Stimulated activated CD4-positive, alpha-beta T cell treated with anti-CD3 and anti-CD28 coated beads, Interleukin-4, amount 100 ng/mL, for 24 hours (primary cell): ENCODE measurements at regions not wholly inside any gene's neighbourhood (a gene's known extent, or its start where the extent isn't known, plus 50 kb on each side); places are given as distances from the start of the nearest gene placed in this dataset.

ENCODE experiments used
- DNase-seq: peaks from one replicate; pipeline ENCODE4 v3.0.0-alpha.2; 2020

DNA sequence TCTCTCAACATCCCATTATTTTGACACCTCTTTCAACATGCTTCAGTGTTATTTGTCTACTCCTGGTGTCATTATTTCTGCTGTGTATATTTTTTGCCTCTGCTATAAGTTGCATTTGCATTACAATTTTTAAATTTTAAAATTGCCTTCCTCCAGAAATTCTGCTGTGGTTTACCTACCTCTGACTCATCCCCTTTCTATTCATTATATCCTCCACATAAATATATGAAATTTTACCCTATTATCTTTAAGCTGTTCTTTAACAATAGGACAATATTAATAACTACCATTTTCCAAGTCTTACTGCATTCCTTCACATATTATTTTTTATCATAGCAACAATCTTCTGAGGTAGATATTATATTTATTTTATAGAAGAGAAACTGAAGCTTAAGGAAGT is 178.1 kb upstream of the NRIP1 start:
- no peak for DNase-seq

DNA sequence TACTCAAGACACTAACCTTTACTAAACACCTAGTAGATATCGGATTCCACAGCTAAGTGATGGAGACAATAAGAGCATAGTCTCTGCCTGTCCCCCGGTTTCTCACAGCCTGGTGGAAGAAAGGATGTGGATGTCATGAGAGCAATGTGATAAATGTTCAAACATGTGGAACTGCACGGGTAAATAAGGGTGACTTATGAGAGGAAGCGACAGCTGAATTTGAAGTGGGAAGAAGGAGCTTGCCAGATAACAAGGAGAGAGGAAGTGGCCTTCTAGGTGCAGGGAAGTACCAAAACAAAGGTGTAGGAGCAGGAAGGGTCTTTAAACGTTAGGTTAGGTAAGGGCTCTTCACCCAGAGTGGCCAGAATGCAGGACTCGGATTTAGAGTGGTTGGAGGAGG is 178.6 kb upstream of the NRIP1 start:
- no peak for DNase-seq

DNA sequence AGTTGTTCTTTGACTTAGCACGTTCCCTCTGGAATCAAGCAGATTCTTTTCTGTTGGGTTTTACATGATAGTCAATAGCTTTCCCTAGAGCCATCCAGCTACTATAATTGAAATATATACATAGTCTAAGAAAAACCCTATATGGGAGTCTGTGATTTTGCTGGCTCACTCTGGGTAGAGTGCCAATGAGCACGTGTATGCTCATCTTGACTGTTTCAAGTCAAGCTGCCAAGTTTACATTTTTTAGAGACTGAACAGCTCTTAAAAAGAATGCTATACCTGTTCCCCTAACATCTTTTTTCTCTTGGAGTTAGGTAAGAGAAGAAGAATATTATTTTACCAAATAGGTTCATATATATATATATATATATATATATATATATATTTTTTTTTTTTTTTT is 182.8 kb upstream of the NRIP1 start:
- no peak for DNase-seq

DNA sequence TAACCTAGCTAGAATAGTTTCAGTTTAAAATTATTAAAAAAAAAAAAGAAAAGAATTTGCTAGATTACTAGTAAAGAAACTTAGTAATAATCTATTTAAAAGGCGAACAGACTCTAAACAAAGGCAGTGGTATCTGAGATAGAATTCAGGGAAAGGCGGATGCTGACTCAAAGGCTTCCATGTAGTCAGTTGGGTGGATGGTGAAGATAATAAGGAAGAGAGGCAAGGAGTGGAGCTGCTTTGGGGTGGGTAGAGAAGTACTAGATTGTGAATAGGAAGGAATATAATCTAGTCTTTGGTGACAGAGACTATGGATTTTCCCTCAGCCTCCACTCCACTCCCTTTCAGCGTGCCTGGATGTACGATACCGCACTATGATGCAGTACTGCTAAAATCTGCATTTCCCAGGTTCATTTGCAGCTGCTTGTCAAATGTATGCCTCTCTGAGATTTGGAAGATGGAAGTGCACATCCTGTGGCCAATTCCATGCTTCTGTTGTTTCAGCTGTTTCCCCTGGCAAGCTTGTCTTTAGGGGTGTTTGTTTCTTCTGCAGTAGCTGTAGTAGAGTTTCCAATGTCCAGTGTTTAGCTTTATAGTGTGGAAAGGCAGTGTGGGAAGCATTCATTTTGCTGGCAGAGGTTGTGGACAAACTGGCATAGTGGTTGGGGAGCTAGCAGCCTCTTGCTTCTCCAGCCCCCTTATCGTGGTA is 184.6 kb upstream of the NRIP1 start:
- DNase-seq = no peak

DNA sequence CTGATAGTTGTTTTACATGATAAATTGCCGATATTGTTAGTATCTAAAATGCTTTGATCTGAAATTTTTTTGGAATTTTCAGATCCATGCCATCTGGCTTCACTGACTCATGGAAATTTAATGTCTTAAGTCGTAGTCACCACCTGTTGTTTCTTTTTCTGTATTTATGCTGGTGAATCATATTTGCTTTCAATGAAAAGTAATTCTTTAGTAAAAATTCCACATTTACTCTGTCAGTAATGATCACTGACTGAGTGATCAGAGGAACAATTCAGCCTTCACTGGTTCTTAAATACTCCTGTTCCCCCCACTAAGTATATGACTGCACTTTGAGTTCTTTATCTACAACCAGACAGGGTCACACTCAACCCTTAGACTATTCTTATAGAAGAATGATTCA is 185.6 kb upstream of the NRIP1 start:
- DNase-seq = no peak

DNA sequence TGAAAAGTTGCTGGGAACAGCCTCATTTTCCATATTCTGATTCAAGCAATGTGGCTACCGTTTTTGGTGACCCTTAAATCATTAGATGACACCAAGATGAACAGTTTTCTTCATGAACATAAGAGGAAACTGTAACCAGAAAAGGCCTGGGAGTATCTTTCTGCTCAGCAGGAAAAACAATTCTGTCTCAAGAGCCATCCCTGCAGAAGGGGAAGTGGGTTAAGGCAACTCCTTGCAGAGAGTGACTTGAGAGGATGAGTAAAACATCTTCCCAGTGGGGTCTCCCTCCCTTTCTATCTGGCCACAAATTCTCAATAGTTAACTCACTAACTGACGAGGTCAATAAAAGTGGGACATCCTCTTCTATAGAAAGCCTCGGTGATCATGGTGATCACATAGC is 187.6 kb upstream of the NRIP1 start:
- DNase-seq = no peak

DNA sequence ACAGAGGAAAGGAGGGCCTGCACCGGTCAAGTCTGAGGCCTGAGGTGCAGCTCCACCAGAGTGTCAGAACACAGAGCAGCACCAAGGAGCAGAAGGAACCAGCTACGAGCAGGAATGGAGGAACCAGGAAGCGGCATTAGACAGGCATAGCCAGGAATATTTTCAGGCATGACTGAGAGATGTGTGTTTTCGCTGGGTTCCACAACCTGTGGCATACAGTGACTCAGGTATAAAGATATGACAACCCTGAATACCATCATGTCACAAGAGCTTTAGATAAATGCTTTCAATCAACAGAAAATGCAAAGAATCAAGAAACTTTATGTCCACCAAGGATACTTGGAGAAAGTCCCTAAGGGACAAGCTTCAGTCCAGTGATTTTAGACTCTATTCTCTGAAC is 189.3 kb upstream of the NRIP1 start:
- no peak for DNase-seq

DNA sequence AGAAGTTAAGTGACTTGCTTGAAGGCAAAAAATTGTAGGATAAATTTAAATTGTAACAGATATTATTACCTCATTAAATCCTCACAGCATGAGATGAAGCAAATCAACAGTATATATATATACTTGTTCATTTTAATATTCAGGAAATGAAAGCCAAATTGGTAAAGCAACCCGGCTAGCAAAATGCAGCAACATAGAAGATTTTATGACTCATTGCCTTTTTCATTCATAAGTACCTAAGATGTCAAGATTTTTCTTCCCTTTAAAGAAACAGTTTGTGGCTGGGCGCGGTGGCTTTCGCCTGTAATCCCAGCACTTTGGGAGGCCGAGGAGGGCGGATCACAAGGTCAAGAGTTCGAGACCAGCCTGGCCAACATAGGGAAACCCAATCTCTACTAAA is 190.5 kb upstream of the NRIP1 start:
- DNase-seq = no peak

DNA sequence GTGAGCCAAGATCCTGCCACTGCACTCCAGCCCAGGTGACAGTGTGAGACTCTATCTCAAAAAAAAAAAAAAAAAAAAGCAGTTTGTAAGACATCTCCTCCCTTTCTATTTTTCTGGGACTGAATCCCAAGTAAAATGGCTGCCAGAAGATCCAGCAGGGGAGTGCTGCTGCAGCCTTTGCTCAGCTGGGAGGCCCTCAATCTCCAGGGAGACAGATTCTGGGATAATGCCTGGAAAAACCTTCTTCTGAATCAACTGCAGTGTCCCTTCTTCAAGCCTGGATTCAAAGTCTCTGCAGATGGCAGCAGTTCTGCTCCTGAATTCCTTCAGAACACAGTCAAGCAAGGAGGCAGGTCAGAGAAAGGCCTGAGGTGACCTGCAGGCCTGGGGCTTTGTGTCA is 191.0 kb upstream of the NRIP1 start:
- DNase-seq = no peak

DNA sequence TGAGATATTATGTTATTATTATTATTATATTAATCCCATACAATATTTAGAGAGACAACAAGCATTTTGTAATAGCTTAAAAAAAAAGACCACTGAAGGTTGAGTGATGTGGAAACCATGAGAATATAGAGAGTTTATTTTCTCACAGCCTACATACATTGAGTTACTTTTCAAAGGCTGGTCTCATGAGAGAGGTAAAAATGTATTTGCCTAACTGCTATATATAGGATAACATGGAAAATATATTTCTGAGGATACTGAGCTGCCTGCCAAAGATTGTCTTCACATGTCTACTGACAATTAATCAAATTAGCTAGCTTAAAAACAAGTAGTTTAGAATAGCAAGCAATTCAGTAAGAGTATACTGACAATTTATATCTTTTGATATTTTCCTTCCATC is 192.2 kb upstream of the NRIP1 start:
- DNase-seq = no peak

DNA sequence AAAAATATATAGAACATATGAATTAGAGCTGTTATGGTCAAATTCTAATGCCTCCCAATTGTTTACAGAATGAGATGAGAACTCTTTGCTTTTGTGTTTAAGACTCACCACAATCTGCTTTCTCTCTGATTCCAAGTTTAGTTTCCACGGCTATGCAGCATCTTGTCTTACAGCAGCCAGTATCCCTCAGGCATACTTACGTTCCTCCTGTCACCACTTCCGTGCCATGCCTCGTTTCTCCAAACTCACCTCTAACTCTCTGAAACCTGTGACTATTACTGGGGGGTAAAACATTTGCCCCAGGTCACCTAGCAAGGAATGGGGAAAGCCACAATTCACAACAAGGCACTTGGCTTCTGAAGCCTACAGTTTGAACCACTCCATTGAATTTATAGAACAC is 192.8 kb upstream of the NRIP1 start:
- DNase-seq = no peak

DNA sequence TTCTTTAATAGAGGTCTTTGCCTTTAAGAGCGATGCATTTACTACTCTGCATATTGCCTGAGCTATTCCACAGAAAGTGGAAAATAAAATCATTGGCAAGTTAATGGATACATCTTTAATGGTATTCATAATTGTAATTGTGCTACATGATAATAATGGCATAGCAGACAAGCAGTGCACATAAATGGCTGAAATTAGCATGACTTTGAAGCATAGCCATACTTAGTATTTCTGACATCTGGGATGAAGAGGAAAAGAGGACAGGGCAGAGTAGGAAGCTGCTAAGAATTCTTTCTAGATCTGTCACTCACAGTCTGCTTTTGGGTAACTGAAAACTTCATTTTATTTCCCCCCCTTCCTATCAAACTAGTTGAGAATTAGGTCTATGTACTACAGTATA is 195.0 kb upstream of the NRIP1 start:
- DNase-seq = no peak

DNA sequence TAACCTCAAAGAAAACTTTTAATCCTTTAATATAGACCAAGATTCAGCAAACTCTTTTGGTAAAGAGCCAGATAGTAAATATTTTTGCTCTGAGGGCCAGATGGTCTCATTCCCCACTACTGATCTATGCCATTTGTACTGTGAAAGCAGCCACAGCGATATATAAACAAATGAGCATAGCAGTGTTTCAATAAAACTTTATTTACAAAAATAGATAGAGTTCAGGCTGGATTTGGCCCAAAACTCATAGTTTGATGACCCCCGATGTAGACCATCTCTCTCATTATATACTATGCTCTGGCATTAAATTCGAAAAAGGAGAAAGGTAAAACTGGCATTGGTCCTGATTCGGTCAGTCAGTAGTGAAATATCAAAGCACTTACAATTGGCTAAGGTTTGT is 195.8 kb upstream of the NRIP1 start:
- no peak for DNase-seq

DNA sequence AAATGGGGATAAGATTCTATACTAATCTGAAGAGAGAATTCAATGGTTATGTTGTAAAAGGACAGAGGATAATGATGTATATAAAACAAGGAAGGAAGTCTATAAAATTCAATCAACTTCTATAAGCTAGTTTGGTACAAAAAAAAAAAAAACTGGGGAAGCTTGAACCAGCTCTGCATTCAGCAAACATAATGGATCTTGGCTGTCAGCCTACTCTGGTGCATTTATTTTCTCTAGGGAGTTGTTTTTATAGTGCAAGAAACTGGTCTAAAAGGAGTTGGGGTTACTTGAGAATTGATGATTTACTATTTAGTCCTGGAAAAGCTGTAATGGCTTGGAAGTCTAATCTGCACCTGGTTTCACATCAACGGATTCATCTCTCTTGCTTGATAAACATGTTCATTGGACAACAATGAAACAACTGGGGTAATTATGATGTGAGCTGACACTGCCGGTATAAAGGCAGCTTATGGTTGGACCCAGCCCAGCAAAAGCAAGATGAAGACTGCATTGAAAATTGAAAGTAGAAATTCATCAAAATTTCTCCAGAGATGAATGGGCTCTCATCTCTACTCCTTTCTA is 199.4 kb upstream of the NRIP1 start:
- no peak for DNase-seq

DNA sequence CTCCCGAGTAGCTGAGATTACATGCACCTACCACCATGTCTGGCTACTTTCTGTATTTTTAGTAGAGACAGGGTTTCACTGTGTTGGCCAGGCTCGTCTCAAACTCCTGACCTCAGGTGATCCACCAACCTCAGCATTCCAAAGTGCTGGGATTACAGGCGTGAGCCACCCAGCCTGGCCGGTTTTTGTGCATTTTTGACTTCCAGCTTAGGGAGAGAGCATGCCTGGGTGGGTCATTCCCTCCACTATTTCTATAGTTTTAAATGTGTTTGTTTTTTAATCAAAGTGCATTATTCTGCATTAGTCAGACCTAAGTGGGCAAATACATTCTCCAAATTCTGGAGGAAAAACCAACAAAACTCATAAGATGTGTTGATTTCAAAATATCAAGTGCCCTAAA is 207.4 kb upstream of the NRIP1 start:
- DNase-seq = no peak

DNA sequence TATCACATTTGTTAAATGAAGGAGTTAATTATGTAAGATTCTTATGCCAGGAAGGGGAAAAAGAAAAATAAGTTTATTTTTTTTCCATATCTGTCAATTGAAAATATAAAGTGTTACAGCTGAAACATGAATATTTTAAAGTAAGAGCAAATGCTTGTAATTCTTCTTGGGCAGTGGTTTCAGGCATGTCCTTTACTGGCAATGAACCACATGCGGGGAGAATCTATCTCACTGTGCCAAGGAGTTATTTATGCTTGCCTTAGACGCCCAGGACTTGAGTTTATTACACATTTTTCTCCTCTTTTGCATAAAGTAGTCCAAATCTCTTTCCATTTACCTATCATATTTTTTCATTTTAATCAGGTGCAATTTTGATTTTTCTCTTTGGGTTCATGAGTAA is 207.8 kb upstream of the NRIP1 start:
- no peak for DNase-seq

DNA sequence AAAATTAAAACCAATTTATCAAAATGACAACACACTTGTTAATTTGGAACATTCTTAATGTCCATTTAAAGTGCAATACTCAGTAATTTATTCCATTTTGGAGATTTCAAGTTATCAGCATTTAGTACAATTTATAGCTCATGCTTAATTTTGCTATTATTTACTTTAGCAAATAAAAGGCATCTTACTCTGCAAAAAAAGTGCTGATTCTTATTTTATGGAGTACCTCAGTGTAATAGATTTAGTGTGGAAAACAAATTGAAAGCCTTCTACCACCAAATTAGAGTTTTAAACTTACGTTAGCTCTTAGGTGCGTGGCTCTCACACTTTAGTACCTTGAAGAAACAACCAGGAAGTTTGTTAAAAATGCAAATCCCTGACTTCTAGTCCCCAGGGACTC is 208.4 kb upstream of the NRIP1 start:
- no peak for DNase-seq

DNA sequence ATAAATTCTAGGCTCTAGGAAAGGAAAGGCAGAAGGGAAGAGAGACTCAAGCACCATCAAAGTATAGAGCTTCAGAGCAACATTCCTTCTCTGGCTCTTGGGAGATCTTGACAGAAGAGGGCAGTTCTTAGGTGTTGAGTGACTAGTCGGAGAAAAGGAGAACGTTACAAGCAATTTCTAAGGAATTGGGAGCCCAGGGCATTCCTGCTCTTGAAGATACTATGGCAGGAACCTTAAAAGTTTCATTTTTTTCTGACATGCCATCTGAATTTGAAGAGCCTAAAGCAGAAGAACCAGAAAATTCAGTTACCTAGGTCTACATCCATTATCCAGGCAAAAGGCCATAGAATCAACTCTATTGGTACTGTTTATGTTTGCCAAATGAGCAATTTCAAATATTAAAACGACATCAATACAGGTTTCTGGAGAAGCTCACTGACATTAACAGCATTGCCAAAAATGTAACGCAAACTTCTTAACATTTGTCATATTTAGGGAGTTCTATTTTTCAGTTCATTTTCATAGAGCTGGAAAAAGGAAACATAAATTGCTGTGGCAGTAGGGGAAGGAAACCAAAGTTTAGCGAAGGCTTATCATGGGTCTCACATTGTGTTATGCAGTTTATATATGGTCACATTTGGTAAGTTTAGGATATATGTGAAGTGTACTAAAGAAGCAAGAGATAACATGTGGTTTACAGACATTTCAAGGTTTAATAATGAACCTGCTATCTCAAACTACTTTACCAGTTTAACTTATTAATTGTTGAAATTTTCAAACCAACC is 210.1 kb upstream of the NRIP1 start:
- no peak for DNase-seq

DNA sequence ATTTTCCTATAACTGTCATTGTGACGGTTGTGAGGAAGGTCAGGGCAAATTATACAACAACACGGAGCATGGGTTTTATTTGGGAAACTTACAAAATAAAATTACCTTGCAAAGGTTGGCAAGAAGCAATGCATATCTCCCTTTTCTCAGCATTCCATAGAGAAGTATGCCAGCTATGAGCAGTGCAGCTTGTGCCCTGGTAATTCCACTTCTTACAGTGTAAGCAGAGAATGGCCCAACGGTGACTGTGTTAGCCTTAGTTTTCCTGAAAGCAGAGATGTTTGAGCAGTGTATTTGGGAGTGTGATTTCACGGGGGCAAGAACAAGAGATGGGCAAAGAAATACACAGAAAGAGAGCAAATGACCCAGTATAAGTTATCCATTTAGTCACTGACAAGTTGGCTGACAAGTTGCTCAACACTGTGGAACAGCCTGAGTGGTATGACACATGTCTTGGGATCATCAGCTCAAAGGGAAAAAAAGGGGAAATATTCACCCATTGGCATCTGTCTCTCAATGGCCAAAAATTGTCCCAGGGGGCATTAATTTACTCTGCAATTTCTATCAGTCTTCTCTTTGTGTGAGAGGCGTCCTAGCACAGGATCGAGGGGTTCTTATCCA is 210.9 kb upstream of the NRIP1 start:
- DNase-seq = no peak

DNA sequence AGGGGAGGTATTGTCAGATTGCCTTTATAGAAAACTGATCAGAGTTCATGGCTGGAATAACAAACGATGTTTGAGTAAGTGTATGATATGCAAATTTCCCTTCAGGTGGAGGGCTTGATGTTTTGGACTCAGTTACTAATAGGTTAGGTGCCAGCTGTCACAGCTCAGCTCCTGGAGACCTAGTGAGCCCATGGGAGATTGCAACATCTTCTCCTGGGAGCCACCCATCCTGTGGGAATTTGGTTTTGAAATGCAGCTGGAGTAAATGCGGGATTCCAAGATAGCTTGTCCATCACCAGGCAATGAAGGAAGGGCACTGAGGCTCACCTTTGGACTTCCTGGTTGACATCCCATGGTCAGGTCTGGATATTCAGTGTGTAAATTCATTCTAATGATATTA is 211.4 kb upstream of the NRIP1 start:
- DNase-seq = no peak

DNA sequence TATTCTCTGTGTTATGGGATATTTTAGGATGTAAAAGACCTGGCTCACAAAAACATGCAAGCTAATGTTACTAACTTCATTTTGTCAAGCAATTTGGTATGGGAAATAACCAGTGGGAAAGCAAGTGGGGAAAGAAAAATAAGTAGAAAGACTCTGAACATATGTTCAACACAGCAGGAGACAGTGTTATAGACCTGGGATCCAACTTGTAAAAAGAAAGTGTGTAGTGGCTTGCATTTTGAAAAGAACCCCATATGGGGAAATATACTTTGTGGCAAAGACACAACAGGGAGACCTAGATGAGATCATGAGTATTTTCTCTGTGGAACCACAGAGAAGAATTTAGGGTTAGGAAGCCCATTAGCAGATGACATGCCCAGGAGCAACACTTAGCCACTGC is 212.7 kb upstream of the NRIP1 start:
- DNase-seq = no peak

DNA sequence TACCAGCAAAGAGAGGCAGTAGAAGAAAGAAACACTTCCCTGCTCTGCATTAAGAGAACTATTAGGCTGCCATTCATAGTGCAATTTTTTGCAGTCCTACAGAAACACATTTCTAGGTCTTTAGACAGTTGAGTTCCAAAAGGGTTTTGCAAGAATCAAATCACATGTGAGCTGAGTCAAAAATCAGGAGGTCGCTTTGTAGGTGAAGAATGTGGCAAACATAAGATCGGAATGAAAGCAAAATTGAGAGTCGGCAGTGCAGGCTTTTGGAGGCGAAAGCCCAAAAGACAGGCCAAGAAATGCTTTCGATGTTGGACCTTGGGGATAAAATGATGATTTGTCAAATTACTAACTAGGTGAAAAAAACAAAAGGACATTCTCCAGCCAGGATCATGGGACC is 213.5 kb upstream of the NRIP1 start:
- no peak for DNase-seq

DNA sequence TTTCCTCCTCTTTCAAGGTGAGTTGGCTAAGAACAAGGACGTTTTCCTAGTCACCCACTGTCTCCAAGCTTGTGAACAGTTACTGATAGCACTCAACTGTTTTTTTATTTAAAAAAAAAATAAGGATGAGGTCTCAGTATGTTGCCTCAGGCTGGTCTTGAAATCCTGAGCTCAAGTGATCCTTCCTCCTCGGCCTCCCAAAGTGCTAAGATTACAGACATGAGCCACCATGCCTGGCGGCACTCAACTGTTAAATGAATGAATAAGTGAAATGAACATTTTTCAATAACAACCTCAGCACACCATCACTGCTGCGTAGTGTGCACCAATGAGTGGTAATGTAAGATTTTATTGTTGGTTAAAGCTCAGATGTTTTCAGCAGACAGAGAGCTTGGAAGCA is 214.1 kb upstream of the NRIP1 start:
- DNase-seq = no peak

DNA sequence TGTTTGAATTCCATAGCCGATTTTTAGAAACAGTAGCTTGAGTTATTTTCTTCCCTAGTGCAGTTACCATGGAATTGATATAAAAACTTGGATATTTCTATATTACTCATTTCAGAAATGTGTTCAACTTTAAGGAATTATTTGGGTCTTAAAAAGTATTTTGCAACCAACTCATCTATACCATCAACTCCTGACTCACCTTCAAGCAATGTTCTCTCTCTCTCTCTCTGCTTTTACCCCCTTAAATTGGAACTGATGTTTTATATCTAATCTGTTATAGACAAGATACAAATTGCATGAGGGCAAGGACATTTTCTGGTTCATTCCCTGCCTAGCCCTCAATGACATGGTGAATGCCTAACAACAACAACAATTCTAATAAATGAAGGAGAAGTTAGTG is 214.7 kb upstream of the NRIP1 start:
- DNase-seq = no peak
